HG02763 (cell line): ENCODE measurements at regions not wholly inside any gene's neighbourhood (a gene's known extent, or its start where the extent isn't known, plus 50 kb on each side); places are given as distances from the start of the nearest gene placed in this dataset.
A peak's percentile ranks its signal among the peaks of the same experiment; 100 is the strongest.

ENCODE experiments used
- ATAC-seq: cut with Tn5 transposase; IDR thresholded peaks from one replicate; pipeline ENCODE4 v1.9.1; 2021; ENCODE audit warnings: mild to moderate bottlenecking, moderate library complexity; ENCODE audit not compliant: unreplicated experiment

- ATAC-seq, result no peak
Observed at GRCh38 chr18:45518311-45519155, 96.7 kb upstream of the SLC14A2 start.

DNA sequence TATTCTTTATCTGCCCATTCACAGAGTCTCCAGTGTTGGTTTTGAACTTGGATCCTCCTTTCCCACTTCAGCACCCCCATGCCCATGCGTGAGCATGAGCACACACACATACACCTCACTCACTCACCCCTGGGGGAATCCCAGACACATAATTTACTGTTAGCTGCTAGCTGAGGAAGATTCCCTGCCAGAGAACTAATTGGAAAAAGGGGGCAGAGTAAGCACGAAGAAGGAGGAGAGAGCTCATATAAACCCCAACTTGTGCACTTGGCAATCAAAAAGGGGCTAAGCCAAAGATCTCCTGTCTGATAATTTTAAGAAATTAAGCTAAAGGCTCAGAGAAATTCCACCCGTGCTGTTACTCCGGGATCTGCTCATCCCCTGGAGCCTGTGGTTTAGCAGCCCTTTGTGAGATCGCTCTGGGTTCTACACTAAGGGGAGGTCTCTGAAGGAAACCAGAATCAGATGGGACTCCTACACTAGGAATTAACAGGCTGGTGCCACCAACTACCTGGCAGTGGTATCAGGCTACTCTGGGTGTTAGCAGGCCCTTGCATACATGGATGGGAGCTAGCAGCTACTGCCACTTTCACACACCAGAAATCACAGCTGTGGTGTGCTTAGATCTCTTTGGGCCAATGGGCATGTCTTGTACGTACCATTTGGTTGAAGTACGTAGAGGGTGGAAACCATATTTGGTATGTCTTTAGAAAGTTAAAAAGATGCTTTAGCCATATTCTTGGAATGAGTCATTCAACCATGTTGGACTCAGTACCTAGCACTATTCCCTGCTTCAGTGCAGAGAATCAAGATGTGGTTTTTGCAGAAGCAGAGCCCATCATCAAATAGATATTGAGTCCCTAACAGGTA lies 95.6 kb upstream of the SLC14A2 start:
- no peak for ATAC-seq

DNA sequence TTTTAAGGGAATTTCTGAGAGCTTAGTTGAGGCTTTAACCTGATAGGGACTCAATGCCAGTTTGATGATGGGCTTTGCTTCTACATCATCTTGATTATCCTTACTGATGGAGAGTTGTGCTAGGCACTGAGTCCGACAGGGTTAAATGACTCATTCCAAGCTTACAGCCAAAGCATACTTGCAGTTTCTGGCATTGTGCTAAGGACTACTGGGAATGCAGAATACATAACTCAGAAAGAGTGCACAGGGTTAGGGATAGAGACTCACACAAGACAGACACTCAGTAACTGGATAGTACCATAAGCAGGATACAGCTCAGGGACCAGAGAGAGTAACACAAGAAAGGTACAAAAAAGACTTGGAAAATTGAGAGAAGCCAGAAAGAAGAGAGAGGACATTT lies 94.1 kb upstream of the SLC14A2 start:
- no peak for ATAC-seq

DNA sequence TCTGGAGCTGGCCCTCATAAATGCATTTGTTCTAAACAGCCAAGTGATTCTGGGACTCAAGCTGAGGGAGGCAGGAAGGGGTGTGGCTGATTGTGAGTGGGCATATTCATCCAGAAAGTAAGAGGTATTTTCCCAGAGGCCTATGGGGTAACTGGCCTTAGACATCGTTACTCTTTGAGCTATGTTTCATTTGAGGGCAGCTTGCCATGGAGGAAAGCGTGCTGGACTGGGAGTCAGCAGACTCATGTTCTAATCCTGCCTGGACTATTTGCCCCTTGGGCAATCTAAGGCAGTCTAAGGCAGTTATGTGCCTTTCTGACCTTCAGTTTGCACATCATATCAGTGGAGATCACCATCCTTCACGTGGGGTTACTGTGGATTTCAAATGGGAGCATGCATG lies 93.5 kb upstream of the SLC14A2 start:
- ATAC-seq, result peak; percentile 51

DNA sequence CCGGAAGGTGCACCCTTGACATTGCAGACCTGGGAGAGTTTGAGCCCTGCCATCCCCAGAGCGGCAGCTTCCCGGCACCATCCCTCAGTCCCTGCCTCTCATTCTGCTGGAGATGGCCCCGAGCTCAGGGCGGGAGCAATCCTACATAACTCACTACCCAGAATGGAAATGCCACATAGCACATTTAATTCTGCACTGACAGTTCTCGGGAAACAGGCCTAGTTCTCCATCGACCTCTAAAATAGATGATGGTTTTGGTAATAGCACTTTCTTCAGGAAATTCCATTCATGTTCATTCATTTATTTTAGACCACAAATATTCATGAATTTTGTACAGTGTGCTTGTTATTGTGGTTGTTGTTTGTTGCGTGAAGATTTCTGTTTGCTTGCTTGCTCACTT lies 92.9 kb upstream of the SLC14A2 start:
- no peak for ATAC-seq

GRCh38 chr18:45525301-45525700 lies 90.0 kb upstream of the SLC14A2 start:
- no peak for ATAC-seq

DNA sequence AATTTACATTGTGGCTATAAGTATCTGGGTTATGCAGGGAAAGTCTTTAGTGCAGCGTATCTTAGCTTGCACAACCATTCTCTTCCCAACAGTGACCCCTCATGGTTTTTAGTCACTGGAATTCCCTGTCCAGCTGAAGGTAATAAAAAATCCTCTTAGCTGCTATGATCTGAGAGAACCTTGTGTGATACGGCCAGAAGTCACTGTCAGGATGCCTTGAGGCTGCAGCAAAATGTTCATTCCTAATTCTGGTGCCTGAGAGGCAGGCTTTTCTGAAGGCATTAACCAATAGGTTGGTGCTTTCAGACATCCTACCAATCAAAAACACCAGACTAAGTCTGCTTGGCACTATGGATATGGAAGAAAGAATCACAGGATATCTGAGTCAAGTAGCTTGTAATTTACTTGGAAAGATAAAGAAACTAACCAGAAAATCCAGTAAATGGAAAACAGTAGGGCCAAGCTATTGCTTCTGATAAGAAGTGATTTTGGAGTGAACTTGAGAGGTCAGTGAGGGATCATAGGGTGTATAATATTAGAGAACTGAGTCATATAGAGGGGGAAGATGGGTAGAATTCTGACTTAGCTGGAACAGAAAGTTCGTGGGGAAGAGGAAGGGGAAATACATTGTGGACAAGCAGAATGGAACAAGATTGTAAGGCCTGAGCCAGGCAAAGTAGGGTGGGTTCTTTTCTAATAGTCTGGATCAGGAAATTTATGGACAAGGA lies 89.0 kb upstream of the SLC14A2 start:
- no peak for ATAC-seq

DNA sequence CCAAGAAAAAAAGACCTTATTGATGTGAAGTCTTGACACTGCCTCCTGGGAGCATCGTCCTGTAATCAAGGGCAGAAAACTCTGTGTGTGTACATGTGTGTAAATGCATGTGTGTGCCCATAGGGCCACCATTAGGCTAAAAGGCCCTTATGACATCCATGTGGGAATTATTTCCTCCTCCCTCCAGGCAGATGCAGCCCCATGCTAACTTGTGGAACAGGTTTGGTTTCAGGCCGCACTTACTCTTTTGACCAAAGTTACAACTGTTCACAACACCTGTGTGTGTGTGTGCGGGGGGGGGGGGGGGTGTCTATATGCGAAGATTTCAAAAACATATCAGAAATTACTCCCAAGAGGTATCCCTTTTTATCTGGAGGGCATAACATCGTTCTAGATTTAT lies 87.4 kb upstream of the SLC14A2 start:
- ATAC-seq, result no peak

DNA sequence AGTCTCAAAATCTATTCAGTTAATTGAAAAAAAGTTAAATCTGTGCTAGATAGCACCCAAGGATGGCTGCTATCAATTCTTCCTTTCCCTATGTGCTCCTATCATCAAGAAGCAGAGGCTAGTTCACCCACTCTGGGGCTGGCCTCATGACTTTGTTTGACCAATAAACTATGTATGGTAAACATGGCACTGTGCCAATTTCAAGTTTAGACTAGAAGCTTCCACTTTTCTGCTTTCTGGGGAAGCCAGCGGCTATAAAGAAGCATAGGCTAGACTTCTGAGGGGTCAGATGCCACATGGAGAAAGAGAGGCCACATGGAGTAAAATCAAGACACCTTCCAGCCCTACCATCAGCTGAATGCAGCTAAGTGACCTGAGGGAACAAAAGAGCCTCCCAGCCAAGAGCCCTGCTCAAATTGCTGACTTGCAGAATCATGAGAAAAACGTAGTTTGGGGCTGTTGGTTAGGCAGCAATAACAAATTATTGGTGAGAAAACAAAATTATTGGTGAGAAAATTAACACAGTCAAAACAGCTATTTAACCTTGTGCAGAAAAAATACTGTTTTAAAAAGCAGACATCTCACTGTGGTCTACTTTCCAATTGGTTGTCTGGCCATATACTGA lies 86.5 kb upstream of the SLC14A2 start:
- no peak for ATAC-seq

DNA sequence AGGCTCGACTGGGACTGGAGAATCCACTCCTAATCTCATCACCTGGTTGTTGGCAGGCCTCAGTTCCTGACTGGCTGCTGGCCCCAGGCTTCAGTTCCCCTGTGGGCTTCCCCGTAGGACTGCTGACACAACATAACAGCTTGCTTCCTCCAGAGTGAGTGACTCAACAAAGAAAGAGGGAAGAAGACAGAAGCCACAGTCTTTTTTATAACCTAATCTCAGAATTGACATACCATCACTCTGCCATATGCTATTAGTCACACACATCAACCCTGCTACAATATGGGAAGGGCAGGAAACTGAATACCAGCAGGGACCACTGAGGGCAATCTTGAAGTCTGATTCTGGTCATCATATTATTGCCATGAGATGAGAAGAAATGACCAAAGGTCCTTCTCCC lies 76.8 kb upstream of the SLC14A2 start:
- no peak for ATAC-seq

GRCh38 chr18:45539491-45539891 lies 75.8 kb upstream of the SLC14A2 start:
- no peak for ATAC-seq

GRCh38 chr18:45540125-45540524 lies 75.2 kb upstream of the SLC14A2 start:
- no peak for ATAC-seq

DNA sequence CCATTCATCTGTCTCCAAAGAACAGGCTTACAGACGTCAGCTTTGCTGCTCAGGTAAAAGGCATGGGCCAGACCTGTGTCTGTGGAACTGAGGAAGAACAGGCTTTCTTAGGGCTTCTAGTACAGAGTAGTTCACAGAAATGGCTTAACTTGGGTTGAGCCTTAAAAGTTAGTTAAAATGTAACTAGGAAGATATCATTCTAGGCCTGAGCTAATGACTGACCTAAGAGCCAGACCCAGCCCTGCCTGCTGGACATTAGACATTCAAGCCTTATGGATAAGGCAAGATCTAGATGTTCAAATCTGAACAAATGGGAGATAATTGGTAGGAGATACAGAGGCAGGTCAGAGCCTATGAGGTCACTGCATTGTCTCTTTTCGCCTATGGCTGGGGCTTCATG lies 73.9 kb upstream of the SLC14A2 start:
- no peak for ATAC-seq

DNA sequence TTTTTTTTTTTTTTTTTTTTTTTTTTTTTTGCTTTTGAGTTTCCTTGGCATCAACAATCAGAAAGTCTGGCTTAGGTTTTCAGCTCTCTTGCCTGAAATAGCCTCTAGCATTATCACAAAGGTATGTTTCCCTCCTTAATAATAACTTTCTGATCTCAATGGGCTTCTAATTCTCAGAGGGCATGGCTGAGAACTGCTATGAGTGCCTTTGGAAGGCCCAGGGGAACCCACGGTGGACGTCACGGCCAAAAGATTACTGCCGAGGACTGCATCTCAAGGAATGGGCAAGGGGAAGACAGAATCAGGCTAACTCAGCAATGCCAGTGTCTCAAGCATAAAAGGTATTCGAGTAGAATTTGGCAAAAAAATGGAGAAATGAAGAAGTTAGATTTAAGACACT lies 73.2 kb upstream of the SLC14A2 start:
- ATAC-seq, result no peak

DNA sequence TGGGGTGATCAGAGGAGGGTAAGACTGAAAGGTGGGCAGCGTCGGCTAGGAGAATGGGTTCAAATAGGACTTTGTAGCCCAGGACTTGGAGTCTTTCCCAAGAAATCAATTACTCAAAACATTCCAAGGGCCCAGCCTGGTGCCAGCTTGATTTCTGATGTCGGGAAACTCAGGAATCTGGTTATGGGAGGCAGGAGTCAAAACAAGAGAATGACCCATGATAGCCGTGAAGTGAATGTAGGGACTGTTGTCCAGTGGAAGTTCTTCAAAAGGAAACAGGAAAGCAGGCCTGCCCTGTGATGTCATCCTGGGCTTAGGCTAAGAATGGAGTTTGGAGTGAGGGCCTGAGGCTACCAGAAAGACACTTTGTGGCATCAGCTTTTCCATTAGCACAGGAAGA lies 67.4 kb upstream of the SLC14A2 start:
- ATAC-seq, result no peak

DNA sequence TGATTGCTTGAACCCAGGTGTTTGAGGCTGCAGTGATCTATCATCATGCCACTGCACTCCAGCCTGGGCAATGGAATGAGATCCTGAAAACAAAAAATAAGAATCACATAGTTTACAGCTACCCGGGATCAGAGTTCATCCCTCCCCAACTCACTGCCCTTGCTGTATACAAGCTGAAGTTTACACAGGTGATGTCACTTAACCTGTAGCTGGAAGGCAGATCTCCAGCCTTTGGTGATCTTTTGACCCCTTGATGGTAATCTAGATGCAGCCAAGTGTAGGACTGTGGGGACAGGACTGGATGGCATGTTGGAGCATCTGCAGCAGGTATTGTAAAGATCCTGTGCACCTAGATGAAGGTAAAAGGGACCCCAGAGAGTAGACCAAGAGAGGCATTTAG lies 66.7 kb upstream of the SLC14A2 start:
- ATAC-seq, result no peak

- no peak for ATAC-seq
Observed at GRCh38 chr18:45549290-45549689, 66.0 kb upstream of the SLC14A2 start.

GRCh38 chr18:45551142-45551815 lies 64.0 kb upstream of the SLC14A2 start:
- no peak for ATAC-seq

DNA sequence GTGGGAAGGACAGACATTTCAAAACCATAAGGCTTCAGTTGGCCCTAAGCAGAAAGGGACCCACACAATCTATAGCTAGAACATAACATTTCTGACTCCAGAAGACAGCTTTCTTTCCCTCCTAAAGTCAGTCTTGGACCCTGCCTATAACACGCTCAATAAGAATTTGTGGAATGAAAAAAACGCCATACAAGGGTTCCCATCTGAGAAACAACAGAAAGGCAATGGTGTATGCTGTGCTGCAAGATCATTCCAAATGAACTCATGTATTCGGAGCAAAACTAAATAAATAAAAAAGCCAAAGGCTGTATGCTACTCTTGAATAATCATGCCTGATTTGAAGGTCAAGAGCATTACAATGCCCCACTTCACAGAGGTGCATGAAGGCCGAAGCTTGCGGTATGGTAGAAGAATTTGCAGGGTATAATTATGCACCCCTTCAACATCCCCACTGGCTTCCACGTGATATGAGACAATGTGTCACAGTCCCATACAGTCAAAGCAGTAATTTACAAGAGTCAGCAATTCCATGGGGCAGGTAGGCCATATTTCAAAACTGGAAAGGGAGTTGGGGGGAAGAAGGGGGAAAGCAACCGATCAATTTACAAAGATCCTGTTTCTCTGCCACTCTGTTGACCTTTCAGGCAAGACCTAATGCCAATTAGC lies 61.4 kb upstream of the SLC14A2 start:
- ATAC-seq, result no peak

DNA sequence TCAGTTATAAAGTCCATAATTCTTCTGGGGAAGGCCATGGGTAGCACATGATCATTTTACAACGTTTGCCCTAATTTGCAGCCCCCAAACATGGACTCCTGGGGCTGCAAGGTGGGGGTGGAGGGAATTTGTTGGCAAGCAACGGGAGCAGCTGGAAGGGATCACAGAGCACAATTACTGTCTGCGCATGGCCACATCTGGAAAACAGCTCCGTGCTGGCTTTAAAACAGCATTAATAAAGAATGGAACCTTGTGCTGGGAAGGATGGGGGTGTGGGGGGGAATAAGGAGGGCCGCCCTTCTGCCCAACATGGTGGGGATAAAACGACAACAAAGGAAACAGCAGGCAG lies 60.9 kb upstream of the SLC14A2 start:
- ATAC-seq, result no peak
